DLD1 (cell line): ENCODE measurements at regions not wholly inside any gene's neighbourhood (a gene's known extent, or its start where the extent isn't known, plus 50 kb on each side); places are given as distances from the start of the nearest gene placed in this dataset.

Experiments used
- in situ Hi-C: cut with HindIII; loops from 2 replicates; pipeline ENCODE4 v1.10.0; 2017; ENCODE audit warnings: low sequenced_read_pairs

DNA sequence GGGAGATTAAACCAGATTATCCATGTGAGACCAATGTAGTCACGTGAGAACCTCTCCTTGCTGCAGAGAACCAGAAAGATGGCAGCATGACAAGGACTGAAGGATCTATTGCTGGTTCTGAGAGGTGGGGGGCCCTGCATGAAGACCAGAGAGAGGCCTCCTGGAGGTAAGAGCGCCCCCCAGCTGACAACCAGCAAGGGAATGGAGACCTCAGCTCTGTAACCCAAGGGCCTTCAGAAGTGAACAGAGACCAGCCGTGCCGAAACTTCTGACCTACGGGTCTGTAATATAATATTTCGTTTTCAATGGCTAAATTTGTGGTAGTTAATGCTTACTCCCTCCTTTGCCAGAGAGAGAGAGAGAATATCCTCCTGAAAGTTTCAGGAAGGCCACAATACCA is 524.1 kb upstream of the TBX3 start:
- in situ Hi-C loops, result no loop called here

DNA sequence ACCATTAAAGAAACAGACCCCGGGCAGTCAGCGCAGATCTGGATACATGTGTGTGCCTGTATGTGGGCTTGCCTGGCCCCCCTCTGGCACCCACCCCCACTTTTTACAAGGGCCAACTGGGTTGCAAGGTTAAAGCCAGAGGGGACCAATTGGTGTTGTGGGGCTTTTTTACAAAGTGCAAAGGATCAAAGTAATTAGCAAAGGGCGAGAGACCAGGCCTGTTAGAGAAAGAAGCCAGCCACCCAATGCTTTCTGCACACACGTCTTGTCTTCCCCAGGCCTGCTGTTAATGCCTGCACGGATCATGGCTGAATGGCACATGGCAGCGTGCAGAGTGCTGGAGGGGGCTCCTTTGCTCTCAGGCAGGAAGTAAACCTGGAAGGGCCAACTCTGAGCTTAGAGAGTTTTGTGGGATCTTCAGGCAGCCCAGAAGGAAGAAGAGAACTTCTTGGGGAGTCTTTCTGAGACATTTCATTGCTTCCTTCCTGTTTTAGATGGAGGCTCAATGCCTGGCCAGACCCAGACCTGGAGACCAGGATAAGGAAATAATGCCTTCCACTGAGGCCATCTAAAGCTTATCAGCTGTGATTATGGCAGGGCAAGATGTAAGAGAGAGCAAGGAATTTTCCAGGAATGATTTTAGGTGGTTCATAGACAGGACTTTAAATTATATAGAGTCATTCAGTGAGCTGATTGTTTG is 523.4 kb upstream of the TBX3 start:
- in situ Hi-C loops, result no loop called here

DNA sequence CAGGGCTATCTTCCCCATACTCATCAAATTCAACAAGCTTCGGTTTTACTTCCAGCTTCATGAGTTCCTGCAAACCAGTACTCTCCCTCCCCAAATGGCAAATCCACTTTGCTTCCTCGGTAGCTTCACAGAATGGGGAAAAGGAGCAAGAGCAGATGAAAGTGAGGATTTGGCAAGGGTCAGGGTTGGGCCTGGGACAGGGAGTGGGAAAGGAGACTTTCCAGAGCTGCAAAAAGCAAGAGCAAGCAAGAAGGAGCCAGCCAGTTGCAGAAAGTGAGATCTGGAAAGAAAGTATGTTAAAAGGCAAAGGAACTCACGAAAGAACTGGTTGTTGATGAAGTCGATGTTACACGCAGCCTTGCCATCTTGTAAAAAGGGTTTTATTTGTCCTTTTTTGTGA is 522.8 kb upstream of the TBX3 start:
- in situ Hi-C loops, result no loop called here

DNA sequence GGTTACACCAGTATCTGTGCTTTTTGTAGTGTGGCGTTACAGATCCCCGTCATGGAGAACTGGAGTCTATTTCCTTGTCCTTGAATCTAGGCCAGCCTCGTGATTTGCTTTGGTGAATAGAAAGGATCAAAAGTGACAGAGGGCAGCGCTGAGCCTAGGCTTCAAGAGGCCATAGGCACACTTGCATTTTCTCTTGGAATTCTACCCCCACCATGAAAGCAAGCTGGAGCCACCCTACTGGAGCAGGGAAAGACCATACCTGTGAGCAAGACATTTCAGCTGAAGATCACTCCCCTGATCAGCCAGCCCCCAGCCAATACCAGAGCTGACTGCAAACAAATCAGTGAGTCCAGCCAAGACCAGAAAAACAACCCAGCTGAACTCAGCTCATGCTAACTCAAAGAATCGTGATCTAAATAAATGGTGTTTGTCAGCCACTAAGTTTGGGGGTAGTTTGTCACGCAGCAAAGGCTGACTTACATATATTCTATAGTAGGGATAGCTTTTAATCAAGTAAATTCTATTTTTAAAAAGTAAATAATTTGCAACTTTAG is 521.9 kb upstream of the TBX3 start:
- in situ Hi-C loops, result no loop called here

DNA sequence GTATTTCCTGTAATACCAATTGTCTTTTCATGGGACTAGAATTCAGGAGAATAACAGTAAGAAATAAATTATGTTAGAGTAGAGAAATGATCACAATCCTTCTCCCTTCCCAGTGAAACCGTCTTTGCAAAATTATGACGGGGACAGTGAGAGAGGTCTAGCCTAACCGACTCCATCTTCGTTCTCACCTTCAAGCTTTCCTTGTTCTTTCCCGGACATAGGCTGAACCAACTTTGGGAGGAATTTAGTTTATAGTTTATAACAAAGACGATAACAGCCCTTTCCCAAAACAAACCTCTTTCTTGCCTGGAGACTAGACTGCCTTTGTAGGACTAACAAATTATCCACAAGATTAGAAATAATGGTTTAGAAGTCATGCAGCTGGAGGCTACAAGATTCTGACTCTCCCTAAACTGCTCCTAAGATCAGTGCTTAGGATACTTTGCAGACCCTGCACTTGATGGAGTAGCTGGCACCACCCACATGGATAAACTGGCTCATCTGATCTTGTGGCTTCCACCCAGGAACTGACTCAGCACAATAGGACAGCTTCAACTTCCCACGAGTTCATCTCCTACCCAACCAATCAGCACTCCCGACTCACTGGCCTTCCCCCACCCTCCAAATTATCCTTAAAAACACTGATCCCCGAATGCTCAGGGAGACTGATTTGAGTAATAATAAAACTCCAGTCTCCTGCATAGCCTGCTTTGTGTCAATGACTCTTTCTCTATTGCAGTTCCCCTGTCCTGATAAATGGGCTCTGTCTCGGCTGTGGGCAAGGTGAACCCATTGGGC is 521.2 kb upstream of the TBX3 start:
- in situ Hi-C loops, result no loop called here

DNA sequence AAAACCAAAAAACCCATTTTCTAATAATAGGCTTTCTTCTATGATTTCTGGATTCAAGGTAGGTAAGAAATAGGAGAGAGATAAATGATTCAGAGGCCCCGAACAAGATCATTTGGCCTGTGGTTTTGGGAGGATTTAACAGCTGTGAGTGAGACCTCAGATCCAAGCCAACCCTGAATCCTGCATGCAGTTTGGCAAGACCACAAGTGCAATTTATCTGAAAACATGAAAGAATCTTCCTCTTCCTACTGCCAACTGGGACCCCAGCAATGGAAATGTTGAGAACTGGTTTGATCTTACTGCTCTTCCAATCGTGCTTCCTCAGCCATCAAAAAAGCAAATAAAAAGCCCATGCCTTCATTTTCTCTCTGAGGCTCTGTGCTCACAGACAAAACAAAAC is 519.7 kb upstream of the TBX3 start:
- in situ Hi-C loops, result no loop called here

DNA sequence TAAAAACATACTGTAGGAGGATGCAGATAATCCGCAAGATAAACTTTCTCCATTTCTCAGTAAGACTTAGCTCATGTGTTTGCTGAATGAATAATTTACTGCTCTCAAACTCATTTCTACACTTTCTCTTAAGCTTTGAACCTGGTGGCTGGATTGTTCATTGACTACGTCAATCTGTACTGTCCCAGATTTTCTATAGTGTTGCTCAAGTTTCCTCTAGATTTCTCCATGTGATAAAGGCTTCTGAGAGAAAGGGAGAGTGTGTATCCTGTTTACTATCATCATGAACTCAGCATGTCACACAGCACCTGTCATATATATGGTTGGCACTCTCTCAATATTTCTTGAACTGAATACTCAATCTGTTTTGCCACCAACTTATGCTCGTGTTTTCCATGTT is 518.0 kb upstream of the TBX3 start:
- in situ Hi-C loops, result no loop called here

DNA sequence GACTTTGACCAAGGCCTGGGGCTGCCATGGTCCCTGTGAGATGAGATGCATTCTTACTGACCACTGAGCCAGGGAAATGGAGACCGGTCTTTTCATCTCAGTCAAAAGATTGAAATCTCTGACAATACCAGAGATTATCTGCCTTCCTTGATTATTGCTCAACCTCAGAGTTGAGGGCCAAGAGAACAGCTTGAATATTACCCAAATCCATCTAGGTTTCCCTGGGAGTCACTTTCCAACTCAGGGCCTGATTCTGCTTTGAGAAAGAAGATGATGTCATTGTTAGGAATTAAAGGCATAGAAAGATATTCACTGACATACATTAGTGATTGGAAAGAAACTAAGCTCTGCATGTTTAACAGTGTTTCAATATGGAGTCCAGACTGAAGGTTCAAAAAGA is 515.9 kb upstream of the TBX3 start:
- in situ Hi-C loops, result no loop called here

DNA sequence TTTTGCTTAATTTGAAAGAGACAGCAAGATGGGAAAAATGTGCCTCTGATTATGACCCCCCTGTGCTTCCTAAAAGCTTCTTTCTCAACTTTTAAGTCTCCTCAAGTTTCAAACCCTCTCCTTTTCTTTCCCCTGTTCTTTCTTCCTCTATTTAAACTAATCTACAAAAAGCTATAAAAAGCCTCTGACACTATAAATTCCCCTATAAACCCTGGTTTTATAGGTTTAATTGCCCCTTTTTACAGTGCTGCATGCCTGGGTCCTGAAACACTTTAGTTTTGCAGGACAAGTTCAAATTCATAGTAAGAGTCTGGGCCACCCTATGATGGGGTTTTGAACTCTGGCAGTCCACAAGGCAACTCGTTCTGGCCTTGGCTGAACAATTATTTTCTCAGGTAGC is 510.9 kb upstream of the TBX3 start:
- in situ Hi-C loops, result no loop called here

DNA sequence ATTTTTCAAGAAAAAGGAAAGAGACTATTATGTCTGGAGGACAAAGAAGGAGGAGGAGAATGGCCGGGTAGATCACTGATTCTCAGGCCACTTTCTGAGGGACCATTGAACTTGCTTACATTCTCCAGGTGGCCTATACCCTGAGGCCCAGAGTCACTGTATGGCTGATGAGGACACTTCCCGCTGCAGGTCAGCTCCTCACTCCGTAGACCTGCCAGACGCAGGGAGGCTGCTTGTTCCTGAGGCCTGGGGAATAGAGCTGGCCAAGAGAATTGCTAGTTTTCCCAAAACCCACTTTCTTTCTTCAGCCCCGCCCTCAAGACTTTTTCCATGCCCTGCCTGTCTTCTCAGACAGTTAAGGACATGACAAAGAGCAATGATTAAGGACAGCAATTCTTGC is 510.5 kb upstream of the TBX3 start:
- in situ Hi-C loops, result no loop called here

DNA sequence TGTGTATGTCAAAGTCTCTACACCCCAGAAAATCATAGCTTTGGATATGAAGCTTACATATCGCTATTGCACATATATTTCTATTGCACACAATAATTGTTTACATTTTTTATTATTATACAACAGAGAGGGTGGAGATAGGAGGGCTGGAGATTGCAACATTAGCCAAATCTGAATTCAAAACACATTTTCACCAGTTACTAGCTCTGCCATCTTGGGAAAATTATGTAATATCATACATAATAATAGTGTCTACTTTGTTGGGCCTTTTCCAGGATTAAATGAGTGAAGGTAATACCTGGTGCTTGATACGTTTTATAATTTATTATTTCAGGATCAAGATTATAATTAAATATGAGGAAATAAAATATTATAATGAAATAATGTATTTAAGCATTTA is 507.4 kb upstream of the TBX3 start:
- in situ Hi-C loops, result no loop called here

DNA sequence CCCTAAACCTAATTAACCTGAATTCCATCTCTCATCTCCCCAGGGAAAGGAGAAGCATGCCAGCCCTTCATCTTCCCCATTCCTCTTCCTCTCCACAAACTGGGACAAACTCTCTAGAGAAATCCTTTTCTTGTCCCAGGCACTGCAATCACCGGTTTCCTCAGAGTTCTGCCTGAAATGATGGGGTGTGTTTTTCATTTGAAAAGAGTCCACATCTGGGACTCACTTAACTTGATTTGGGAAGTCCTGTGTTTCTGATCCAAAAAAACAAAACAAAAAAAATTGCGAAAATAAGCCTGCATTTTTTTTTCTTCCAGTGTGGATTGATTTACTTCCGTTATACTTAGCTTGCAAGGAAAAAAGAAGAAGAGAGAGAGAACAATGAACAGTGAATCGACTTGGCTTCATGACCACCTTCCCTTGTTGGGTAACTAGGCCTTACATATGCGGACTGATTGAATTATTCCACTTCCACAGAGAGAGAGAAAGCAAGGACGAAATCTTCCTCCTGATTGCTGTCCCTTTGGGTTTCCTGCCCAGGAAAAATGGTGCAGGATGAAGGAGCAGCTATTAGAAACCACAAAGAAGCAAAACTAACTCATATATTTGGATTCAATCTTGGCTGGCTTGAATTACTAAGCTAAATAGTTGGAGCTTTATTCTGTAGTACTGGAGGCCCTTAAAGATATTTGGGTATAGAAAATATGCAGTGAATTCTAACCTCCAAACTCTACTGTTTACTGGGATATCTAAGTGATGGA is 506.2 kb upstream of the TBX3 start:
- in situ Hi-C loops, result no loop called here

DNA sequence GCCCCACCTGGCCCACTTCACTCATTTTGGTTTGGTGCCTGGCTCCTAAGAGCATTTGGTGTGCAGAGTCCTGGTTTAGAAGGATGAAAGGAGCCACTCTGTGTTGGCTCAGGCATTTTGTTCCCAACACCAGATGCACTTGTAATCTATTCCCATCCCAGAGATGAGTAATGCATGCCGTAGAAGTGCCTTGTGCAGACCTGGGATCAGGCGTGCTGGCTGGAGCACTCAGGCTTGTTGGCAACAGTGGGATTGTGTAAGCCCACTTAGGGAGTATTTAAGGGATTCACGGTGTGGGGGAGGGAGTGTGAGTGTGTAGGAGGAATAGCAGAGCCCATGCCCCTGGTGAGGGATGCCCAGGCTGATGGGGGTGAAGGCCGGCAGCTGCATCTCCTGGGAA is 501.5 kb upstream of the TBX3 start:
- in situ Hi-C loops, result no loop called here

DNA sequence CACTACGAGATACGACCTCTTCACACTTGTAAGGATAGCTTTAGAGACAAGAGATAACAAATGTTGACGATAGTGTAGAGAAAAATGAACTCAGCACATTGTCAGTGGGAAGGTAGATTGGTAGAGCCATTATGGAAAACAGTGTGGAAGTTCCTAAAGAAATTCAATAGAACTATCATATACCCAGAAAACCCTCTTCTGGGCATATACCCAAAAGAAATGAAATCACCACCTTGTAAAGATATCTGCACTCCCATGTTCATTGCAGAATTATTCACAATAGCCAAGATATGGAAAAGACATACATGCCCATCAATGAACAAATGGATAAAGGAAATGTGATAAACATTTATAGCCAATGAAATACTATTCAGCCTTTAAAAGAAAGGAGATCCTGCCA is 499.8 kb upstream of the TBX3 start:
- in situ Hi-C loops, result no loop called here

DNA sequence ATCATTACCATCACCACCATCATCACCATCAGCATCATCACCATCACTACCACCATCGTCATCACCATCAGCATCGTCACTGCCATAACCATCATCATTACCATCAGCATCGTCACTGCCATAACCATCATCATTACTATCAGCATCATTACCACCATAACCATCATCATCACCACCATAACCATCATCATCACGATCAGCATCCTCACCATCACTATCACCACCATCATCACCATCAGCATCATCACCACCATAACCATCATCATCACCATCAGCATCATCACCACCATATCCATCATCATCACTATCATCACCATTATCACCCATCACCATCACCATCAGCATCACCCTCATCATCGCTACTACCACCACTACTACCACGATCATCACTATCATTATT is 493.9 kb upstream of the TBX3 start:
- in situ Hi-C loops, result no loop called here

DNA sequence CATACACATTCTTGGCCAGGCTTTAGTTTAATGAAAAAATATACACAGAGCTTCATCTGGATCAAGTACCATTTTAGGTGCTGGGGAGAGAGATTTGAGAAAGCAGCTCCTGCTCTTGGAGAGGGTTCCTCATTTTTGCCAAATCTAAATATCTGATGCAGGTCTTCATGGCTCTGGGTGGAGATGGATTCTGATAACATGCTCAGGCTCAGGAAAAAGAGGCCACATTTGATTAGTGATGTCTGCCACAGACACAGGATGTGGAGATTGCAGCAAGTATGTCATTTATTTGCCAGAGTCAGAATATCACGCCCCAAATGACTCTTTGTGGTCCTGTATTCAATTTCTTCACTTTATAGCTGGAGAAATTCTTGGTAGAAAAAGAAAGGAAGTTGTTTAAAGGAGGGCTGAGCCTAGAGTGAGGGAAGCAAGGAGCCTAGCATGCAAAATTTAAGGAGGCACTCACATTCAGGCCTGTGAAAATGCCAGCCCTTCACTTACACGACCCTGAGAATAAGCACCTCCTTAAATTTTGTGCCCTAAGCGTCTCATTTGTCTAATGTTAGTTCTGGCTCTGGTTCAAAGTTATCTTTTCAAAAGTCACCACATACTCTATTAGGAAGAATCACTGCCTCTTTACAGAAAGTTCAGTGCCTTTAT is 492.9 kb upstream of the TBX3 start:
- in situ Hi-C loops, result no loop called here

DNA sequence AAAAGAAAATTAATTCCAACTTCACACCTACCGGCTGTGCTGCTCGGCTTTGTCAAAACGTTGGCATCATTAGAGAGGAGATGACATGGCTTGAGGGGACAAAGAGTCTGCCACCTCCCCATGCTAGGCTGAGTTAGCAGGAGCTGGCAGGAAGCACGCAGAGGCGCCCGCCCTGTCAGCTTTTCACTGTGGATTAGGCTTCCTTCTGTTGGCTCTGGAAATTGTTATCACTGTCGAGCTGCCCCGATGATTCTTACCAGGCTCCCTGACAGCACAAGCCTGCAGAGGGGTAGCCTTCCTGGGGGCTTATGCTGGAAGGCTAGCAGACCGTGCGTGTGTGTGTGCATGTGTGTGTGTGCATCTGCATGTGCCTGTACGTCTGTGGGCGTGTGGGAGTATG is 490.9 kb upstream of the TBX3 start:
- in situ Hi-C loops, result no loop called here

DNA sequence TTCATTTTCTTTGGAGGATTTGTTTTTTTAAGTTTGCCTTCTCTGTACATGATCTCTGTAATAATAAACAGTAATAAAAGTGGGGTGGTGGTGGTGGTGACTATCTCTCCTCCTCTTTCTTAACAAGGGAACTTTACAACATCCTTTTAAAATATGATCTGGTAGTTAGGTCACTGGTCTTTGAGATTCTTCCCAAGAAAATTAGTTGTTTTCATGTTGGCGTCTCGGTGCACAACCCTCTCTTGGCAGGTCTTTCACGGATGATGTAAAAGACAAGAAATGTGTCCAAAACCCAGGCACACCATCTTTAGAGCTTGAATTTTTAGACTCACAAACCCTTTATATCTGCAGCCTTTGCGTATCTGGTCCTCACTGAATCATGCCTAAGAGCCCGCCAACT is 488.5 kb upstream of the TBX3 start:
- in situ Hi-C loops, result no loop called here

DNA sequence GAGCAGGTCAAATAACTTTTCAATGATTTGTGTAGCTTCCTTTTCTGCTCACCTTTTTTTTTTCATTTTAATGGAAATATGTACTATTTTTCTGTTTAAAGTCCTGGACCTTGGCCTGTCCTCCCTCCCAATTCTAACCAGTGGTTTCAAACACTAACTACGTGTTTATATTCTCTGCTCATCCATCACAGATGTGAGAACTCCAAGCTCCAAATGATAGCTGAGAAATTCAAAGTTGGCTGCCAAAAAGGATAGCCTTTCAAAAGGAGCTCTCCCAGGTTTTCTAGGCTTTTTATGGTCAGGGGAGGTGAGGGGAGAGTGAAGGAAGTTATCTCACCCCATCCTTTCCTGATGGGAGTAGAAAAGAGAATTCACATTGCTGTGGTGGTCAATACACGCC is 486.0 kb upstream of the TBX3 start:
- in situ Hi-C loops, result no loop called here

DNA sequence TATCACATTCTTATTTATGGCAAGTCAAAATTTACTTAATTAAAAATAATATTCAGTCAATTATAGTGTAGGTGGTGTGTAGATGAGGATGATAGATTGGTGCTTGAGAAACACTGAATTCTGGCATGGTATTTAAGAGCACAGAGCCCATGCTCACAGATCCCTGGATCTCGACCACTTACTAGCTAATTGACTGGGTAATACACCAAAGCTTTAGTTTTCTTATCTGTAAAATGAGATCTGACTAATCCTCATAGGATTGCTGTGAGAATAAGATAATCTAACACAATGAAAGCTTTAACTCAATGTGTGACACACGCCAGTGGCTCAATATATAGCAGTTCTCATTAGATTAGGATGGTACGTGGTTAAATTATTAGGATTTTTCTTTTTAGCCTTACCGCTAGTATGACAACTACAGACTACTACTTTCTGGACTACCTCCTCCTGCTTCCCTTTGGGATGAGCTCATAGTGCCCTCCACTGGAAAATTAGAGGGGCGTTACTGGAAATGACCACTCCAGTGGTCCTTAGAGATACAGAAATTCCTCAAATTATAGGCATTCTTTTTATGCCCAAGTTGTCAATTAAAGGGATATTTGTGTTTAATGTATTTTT is 482.8 kb upstream of the TBX3 start:
- in situ Hi-C loops, result no loop called here

DNA sequence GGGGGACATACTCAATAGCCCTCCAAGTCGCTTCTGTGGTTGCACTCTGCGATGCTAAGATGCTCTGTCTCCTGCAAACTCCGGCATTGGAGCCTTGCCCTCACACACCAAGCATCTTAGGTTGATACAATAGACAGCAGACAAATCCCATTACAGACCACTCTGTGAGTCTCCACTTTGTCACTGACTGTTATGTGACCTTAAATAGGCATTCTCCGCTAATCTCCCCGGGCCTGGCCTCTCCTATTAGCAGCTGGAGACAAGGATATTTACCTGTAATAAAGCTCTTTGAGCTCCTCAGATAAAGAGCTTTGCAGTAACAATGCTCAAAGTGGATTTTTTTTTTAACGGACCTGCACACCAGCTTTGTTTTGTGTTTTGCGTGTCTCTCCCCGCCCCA is 479.7 kb upstream of the TBX3 start:
- in situ Hi-C loops, result no loop called here
